ENCODE measurements at regions not wholly inside any gene's neighbourhood (a gene's known extent, or its start where the extent isn't known, plus 50 kb on each side); places are given as distances from the start of the nearest gene placed in this dataset.

DNA sequence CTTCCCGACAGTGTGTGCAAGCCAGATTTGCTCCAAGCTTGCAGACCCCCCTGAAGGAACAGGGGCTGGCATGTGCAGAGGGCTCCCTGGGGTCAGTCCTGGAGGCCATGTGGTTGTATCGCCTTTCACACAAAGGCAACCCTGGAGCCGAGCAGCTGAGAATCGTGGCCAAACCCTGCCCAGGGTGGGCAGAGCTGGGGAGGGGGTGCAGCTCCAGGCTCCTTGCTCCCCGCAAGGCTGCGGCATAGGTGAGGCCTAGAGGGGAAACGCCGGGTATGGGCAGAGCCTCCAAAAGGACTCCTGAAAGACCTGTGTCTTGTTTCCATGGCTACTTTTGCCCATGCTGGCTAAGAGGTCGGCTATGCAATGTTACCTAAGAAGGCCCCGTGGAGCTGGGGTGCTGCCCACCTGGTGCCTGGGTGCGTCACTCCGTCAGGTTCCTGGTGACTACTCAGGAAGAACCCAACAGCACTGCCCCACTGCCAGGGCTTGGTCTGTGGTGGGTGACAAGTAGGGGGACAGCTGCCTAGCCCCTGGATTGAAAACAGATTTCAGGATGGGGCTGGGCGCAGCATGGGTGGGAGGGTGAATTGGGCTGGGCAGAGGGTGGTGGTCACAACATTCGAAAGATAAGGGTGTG, 171.0 kb upstream of the SHH start:
- TF ChIP-seq, protein P1, sequence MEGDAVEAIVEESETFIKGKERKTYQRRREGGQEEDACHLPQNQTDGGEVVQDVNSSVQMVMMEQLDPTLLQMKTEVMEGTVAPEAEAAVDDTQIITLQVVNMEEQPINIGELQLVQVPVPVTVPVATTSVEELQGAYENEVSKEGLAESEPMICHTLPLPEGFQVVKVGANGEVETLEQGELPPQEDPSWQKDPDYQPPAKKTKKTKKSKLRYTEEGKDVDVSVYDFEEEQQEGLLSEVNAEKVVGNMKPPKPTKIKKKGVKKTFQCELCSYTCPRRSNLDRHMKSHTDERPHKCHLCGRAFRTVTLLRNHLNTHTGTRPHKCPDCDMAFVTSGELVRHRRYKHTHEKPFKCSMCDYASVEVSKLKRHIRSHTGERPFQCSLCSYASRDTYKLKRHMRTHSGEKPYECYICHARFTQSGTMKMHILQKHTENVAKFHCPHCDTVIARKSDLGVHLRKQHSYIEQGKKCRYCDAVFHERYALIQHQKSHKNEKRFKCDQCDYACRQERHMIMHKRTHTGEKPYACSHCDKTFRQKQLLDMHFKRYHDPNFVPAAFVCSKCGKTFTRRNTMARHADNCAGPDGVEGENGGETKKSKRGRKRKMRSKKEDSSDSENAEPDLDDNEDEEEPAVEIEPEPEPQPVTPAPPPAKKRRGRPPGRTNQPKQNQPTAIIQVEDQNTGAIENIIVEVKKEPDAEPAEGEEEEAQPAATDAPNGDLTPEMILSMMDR (conservative IDR thresholded peaks at IDR 0.05; ENCODE audit: low read depth, low read length), result no peak
- TF ChIP-seq RFX5 (IDR thresholded peaks at IDR 0.05; ENCODE audit: low read depth, low read length), result no peak
- TF ChIP-seq MAZ (IDR thresholded peaks at IDR 0.05; ENCODE audit: borderline replicate concordance, low read depth, low read length), result no peak
- TF ChIP-seq MXI1 (IDR thresholded peaks at IDR 0.05; ENCODE audit: borderline replicate concordance, low read depth, low read length), result no peak
- TF ChIP-seq RCOR1 (IDR thresholded peaks at IDR 0.05; ENCODE audit: insufficient replicate concordance, low read length), result no peak
- TF ChIP-seq POLR2A (IDR thresholded peaks at IDR 0.05; ENCODE audit: low read depth, low read length), result no peak
- no peak for TF ChIP-seq BHLHE40 (IDR thresholded peaks at IDR 0.05; ENCODE audit: low read depth, low read length)
- TF ChIP-seq, protein P2, sequence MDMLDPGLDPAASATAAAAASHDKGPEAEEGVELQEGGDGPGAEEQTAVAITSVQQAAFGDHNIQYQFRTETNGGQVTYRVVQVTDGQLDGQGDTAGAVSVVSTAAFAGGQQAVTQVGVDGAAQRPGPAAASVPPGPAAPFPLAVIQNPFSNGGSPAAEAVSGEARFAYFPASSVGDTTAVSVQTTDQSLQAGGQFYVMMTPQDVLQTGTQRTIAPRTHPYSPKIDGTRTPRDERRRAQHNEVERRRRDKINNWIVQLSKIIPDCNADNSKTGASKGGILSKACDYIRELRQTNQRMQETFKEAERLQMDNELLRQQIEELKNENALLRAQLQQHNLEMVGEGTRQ (IDR thresholded peaks at IDR 0.05; ENCODE audit: low read depth, low read length), result no peak
- no peak for TF ChIP-seq MAFK (IDR thresholded peaks at IDR 0.05; ENCODE audit: low read depth, low read length)
- TF ChIP-seq NFE2L2 (IDR thresholded peaks at IDR 0.05; ENCODE audit: low read depth, low read length), result no peak
- no peak for TF ChIP-seq FOS (IDR thresholded peaks at IDR 0.05; ENCODE audit: low read depth, low read length)
- no peak for TF ChIP-seq SMC3 (IDR thresholded peaks at IDR 0.05; ENCODE audit: low read depth, low read length)
- TF ChIP-seq RAD21 (IDR thresholded peaks at IDR 0.05; ENCODE audit: low read length), result no peak
- TF ChIP-seq, protein P3, sequence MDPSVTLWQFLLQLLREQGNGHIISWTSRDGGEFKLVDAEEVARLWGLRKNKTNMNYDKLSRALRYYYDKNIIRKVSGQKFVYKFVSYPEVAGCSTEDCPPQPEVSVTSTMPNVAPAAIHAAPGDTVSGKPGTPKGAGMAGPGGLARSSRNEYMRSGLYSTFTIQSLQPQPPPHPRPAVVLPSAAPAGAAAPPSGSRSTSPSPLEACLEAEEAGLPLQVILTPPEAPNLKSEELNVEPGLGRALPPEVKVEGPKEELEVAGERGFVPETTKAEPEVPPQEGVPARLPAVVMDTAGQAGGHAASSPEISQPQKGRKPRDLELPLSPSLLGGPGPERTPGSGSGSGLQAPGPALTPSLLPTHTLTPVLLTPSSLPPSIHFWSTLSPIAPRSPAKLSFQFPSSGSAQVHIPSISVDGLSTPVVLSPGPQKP (IDR thresholded peaks at IDR 0.05; ENCODE audit: borderline replicate concordance, low read depth, low read length), result no peak
- no peak for TF ChIP-seq CEBPB (IDR thresholded peaks at IDR 0.05; ENCODE audit: low read depth, low read length)
- in situ Hi-C loops (cut with MboI; ENCODE audit: low sequenced_read_pairs) (no loop called here), intact Hi-C loops (cut with micrococcal nuclease) (no loop called here), dilution Hi-C loops (cut with HindIII; ENCODE audit: low sequenced_read_pairs, unreplicated experiment) (no loop called here)
- Histone ChIP-seq H2BK15ac (ENCODE audit: low read depth, low read length) (no peak overlapping the region), H3K79me1 (ENCODE audit: low read depth in 1 of 2, low read length in 2 of 2) (no peaks in the 10 kb centered on the region), H3K4ac (ENCODE audit: low read depth, low read length) (no peak overlapping the region), H3K9ac (ENCODE audit: low read depth, low read length) (no peak overlapping the region), H3K4me3 (ENCODE audit: insufficient read depth, low read depth, low read length) (no peak overlapping the region), H3K18ac (ENCODE audit: low read depth, low read length) (no peak overlapping the region), H3K14ac (replicated peaks; ENCODE audit: low read depth, low read length) (no peak overlapping the region), H2BK20ac (ENCODE audit: low read depth, low read length) (no peak overlapping the region), H2BK5ac (ENCODE audit: low read depth, low read length, poor library complexity, severe bottlenecking) (no peak overlapping the region), H3K4me2 (ENCODE audit: low read depth, low read length) (no peak overlapping the region), H2AK5ac (ENCODE audit: low read depth, low read length) (no peak overlapping the region), H4K91ac (ENCODE audit: insufficient read depth, low read depth, low read length) (no peak overlapping the region), H3K27me3 (ENCODE audit: control insufficient read depth, insufficient read depth, low read length) (no peaks in the 10 kb centered on the region), H2AFZ (replicated peaks; ENCODE audit: low read length, poor library complexity) (no peak overlapping the region), H2BK120ac (ENCODE audit: low read depth, low read length) (no peak overlapping the region), H4K5ac (ENCODE audit: low read depth, low read length) (no peak overlapping the region), H3K27ac (ENCODE audit: insufficient read depth, low read length) (no peak overlapping the region), H3K9me3 (ENCODE audit: control insufficient read depth, insufficient read depth, low read length) (peaks cover 26% of the 10 kb centered on the region), H3K56ac (ENCODE audit: extremely low read depth, insufficient read depth, low read length) (no peak overlapping the region), H4K8ac (ENCODE audit: low read depth in 2 of 2, low read length in 2 of 2) (no peak overlapping the region), H3K4me1 (ENCODE audit: control insufficient read depth, insufficient read depth, low read length) (no peaks in the 10 kb centered on the region), H2AK9ac (replicated peaks; ENCODE audit: low read depth, low read length, poor library complexity) (no peak overlapping the region), H4K20me1 (ENCODE audit: insufficient read depth, low read length) (no peaks in the 10 kb centered on the region), H3K36me3 (ENCODE audit: control insufficient read depth, insufficient read depth, low read length) (no peaks in the 10 kb centered on the region), H3K23ac (ENCODE audit: low read depth, low read length) (no peak overlapping the region), H3K9me1 (ENCODE audit: insufficient read depth, low read length) (no peaks in the 10 kb centered on the region)
- ATAC-seq (ENCODE audit: low read depth) (no peak), DNase-seq (no peak)
- BruUV-seq (replicated peaks), result no TSS peak
- ChIA-PET CTCF (no interaction called here), POLR2A (ENCODE audit: unreplicated experiment) (no interaction called here)
- WGBS, 2 experiments (ENCODE audit: extremely low coverage in 2 of 2, insufficient read length in 1 of 2), result 83% methylated on average over 7 of the region's 14 CpGs; no CpG with 5 or more reads in 1 of the 2 experiments
